ENCODE measurements at regions not wholly inside any gene's neighbourhood (a gene's known extent, or its start where the extent isn't known, plus 50 kb on each side); places are given as distances from the start of the nearest gene placed in this dataset.

DNA sequence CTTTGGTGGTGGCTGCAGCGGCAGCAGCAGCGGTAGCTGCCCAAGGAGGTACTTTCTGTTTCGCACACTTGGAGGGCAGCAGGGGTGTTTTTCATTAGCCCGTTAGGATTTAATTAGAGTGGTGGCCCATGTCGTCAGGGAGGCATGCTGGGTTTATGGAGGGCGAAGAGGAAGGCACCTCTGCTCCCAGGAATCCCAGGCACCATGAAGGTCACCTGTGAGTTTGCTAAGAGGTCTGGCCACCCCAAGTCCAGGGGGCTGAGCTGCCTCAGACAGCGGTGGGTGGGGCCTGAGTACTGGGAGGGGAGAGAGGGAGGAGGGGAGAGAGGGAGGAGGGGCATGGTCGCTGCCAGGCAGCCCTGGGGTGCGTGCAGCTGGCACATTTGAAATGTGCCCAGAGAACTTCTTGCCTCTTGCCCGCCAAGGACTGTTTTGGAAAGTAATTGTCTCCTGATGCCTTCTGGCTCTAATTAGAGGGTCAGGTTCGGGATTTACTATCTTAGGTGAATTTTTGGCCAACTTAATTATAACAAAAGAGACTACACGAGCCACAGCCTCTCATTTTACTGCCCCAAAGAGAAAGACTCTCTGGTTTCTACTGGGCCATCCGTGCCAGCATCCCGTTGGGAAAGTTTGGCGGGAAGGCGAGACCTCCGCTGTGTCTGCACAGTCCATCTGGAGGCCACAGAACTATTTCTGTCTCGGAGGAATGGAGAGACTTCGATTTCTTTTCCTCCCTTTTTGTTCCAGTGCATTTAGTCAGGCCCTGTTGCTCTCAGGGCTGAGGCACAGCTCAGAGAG, 62.0 kb downstream of the GLI2 start:
- no peak overlapping the region for H3K27ac ChIP-seq

DNA sequence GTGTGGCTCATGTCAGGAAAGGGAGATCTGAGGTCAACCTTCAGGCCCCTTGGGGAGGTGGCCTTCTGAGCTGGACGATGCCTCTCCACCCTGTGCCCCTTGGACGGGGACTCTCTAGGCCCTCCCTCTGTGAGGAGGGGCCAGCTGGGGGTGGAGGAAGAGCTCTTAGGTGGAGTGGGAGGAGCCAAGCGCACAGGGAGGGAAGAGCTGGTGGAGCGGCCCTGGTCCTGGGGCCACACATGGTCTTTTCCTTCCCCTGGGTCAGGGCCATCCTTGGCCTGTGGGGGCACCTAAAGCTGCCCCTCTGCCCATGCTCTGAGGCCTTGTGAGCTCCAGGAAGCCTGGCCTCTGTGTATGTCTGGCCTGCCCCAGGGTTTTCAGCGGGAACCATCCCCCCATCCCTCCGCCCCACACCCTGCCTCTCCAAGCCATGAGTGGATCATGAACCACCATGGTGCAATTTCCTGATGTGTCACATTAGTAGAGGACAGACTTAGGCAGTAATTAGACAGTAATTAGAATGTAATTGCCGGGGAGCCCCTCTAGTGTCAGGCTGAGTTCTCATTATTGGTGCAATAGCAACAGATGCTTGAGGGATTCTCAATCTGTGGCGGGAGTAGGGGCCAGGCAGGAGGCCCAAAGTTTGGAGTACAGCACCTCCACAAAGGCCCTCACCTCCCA, 63.0 kb downstream of the GLI2 start:
- TF ChIP-seq, protein P1, sequence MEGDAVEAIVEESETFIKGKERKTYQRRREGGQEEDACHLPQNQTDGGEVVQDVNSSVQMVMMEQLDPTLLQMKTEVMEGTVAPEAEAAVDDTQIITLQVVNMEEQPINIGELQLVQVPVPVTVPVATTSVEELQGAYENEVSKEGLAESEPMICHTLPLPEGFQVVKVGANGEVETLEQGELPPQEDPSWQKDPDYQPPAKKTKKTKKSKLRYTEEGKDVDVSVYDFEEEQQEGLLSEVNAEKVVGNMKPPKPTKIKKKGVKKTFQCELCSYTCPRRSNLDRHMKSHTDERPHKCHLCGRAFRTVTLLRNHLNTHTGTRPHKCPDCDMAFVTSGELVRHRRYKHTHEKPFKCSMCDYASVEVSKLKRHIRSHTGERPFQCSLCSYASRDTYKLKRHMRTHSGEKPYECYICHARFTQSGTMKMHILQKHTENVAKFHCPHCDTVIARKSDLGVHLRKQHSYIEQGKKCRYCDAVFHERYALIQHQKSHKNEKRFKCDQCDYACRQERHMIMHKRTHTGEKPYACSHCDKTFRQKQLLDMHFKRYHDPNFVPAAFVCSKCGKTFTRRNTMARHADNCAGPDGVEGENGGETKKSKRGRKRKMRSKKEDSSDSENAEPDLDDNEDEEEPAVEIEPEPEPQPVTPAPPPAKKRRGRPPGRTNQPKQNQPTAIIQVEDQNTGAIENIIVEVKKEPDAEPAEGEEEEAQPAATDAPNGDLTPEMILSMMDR (IDR thresholded peaks at IDR 0.05; ENCODE audit: low read depth, low read length) = no peak
- peak; percentile 17 for DNase-seq

More for the DNA sequence above, 62.0 kb downstream of the GLI2 start:
- no peak for DNase-seq
- H3K9me3 ChIP-seq (ENCODE audit: severe bottlenecking) = no peaks in the 10 kb centered on the region
- no peak overlapping the region for H3K4me3 ChIP-seq (ENCODE audit: low read depth, low read length)
- TF ChIP-seq, protein P1 (IDR thresholded peaks at IDR 0.05; ENCODE audit: low read depth, low read length) = no peak
- H3K36me3 ChIP-seq = no peaks in the 10 kb centered on the region
- H3K27me3 ChIP-seq (ENCODE audit: insufficient read depth, low read depth, severe bottlenecking) = peaks cover 9% of the 10 kb centered on the region

DNA sequence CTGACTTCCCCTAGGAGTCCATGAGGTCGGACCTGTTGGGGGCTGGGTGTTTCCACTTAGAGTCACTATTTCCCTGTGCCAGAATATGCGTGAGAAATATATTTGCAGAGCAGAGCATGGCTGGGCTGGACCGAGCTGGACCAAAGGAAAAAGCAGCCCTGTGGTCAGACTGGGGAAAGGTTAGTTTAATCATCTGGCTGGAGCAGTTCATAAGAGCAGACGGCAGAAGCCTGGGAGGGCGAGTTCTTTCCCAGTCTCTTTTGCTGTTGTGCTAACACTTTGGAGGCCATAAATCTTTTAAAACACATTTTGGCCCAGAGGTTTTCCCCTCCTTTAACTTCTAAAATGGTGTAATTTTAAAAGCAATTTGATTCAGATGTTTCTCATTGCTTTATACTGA, 66.5 kb downstream of the GLI2 start:
- H3K4me3 ChIP-seq (ENCODE audit: low read depth, low read length) = no peak overlapping the region
- H3K27ac ChIP-seq = no peak overlapping the region
- no peaks in the 10 kb centered on the region for H3K36me3 ChIP-seq
- no peak for DNase-seq
- TF ChIP-seq, protein P1 (IDR thresholded peaks at IDR 0.05; ENCODE audit: low read depth, low read length) = no peak
- no peaks in the 10 kb centered on the region for H3K9me3 ChIP-seq (ENCODE audit: severe bottlenecking)
- H3K27me3 ChIP-seq (ENCODE audit: insufficient read depth, low read depth, severe bottlenecking) = no peaks in the 10 kb centered on the region

More for the DNA sequence above, 63.0 kb downstream of the GLI2 start:
- H3K36me3 ChIP-seq = no peaks in the 10 kb centered on the region
- H3K4me3 ChIP-seq (ENCODE audit: low read depth, low read length) = no peak overlapping the region
- H3K27me3 ChIP-seq (ENCODE audit: insufficient read depth, low read depth, severe bottlenecking) = peaks cover 4% of the 10 kb centered on the region
- no peaks in the 10 kb centered on the region for H3K9me3 ChIP-seq (ENCODE audit: severe bottlenecking)
- no peak overlapping the region for H3K27ac ChIP-seq

DNA sequence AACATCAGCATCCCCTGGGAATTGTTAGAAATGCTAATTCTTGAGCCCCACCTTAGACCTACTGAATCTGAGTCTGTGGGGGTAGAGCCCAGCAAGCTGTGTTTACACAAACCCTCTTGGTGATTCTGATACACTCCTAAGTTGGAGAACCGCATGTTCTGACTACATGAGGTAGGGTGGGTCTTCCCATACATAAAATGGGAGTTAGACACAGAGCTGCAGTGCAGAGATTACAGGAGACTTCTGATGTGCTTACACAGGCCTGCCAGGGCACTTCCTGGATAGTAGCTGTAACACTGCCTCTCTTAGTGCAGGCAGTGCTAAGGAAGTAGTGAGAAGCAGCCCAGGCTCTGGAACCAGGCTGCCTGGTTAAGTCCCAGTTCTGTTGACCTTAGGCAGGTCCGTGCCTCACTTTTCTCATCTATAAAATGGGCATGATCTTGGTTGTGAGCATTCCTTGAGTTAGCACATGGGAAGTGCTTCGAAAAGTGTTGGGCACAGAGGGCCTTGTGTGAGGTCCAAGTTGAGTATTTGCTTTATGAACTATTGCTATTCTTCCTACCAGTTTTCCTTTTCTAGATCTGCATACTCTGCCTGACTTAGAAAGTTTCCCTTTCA, 67.3 kb downstream of the GLI2 start:
- no peak for DNase-seq
- no peaks in the 10 kb centered on the region for H3K27me3 ChIP-seq (ENCODE audit: insufficient read depth, low read depth, severe bottlenecking)
- TF ChIP-seq, protein P1 (IDR thresholded peaks at IDR 0.05; ENCODE audit: low read depth, low read length) = no peak
- no peak overlapping the region for H3K4me3 ChIP-seq (ENCODE audit: low read depth, low read length)
- no peaks in the 10 kb centered on the region for H3K36me3 ChIP-seq
- no peak overlapping the region for H3K27ac ChIP-seq
- no peaks in the 10 kb centered on the region for H3K9me3 ChIP-seq (ENCODE audit: severe bottlenecking)

DNA sequence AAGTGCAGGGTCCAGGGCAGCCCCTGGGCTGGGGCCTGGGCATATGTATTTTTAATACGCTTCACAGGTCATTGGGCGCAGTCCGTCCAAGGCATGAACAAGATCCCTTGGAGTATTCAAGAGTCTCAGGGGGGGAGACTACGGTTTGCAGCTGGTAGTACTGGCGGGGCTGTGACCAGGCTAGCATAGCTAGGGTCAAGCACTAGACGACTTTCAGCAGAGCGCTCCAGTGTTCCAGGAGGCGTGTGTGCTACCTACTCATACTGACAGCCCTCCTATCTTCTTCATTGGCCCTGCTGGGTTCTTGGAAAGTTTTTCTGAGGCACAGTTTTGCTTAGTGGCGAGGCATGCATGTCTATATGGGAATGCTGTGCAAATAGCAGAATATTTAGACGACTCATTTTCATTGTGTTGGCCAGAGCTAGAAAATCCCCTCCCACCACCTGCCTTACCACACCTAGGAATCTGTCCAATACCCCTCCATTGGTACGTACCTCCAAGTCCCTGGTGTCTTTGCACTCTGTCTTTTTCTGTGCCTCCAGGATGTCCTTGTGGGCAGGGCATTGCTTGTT, 68.2 kb downstream of the GLI2 start:
- Histone ChIP-seq H3K4me3 (ENCODE audit: low read depth, low read length) (no peak overlapping the region), H3K27ac (no peak overlapping the region)

More for the DNA sequence above, 68.2 kb downstream of the GLI2 start:
- TF ChIP-seq, protein P1 (IDR thresholded peaks at IDR 0.05; ENCODE audit: low read depth, low read length) = no peak
- H3K9me3 ChIP-seq (ENCODE audit: severe bottlenecking) = no peaks in the 10 kb centered on the region
- DNase-seq = no peak
- H3K36me3 ChIP-seq = no peaks in the 10 kb centered on the region
- H3K27me3 ChIP-seq (ENCODE audit: insufficient read depth, low read depth, severe bottlenecking) = no peaks in the 10 kb centered on the region
